ENCODE measurements at regions not wholly inside any gene's neighbourhood (a gene's known extent, or its start where the extent isn't known, plus 50 kb on each side); places are given as distances from the start of the nearest gene placed in this dataset.

GRCh38 chr5:118561971-118562370 is 426.4 kb downstream of the DTWD2 start:
- no peak overlapping the region for H2BK15ac ChIP-seq (ENCODE audit: low read depth, low read length)
- H3K14ac ChIP-seq (ENCODE audit: insufficient read depth, low read length): no peak overlapping the region
- H2BK120ac ChIP-seq (ENCODE audit: low read depth, low read length, poor library complexity, severe bottlenecking): no peak overlapping the region
- no peaks in the 10 kb centered on the region for H3K9me3 ChIP-seq (ENCODE audit: control insufficient read depth, low read depth, low read length)
- H2BK12ac ChIP-seq (ENCODE audit: insufficient read length, low read depth, low read length): no peak overlapping the region
- H3K23me2 ChIP-seq (ENCODE audit: insufficient read length, low read depth, low read length, poor library complexity, severe bottlenecking): no peaks in the 10 kb centered on the region
- no peak overlapping the region for H3K4ac ChIP-seq (ENCODE audit: low read depth, low read length)
- no peaks in the 10 kb centered on the region for H3K79me2 ChIP-seq (ENCODE audit: insufficient read depth, low read length)
- H2AK5ac ChIP-seq (ENCODE audit: insufficient read length, low read length): no peak overlapping the region
- H3K79me1 ChIP-seq (ENCODE audit: insufficient read depth, low read depth, low read length, poor library complexity, severe bottlenecking): no peaks in the 10 kb centered on the region
- Mint-ChIP-seq H3K4me1 (peaks cover 3 to 4% of the 10 kb centered on the region in 2 experiments; a peak in 2 of 4 replicates), H3K27ac (no peak overlapping the region), H3K36me3 (ENCODE audit: insufficient read depth in 1 of 3, low read depth in 3 of 3) (no peaks in the 10 kb centered on the region), H3K27me3 (ENCODE audit: low read depth) (no peaks in the 10 kb centered on the region), H3K9me3 (no peaks in the 10 kb centered on the region; a peak in 1 of 5 replicates), H3K4me3 (no peak overlapping the region)
- H3K4me1 ChIP-seq (ENCODE audit: insufficient read depth, low read length): no peaks in the 10 kb centered on the region
- H3K9ac ChIP-seq (ENCODE audit: extremely low read depth, insufficient read length, low read length): no peak overlapping the region
- no peaks in the 10 kb centered on the region for H4K20me1 ChIP-seq (ENCODE audit: control insufficient read depth, insufficient read depth, insufficient read length)
- no peak overlapping the region for H2AFZ ChIP-seq (ENCODE audit: low read length)
- H3K23ac ChIP-seq (ENCODE audit: insufficient read length, low read depth, low read length): no peak overlapping the region
- no peak overlapping the region for H2BK5ac ChIP-seq (ENCODE audit: insufficient read length, low read length)
- no peaks in the 10 kb centered on the region for H3K27me3 ChIP-seq (ENCODE audit: insufficient read depth, low read length)
- DNase-seq: no peak
- no peak overlapping the region for H2BK20ac ChIP-seq (ENCODE audit: low read depth, low read length, poor library complexity, severe bottlenecking)
- H3T11ph ChIP-seq (ENCODE audit: low read length): no peak overlapping the region
- no peak overlapping the region for H4K8ac ChIP-seq (replicated peaks; ENCODE audit: insufficient read length, low read depth, low read length)
- no peak overlapping the region for H4K5ac ChIP-seq (ENCODE audit: insufficient read length, low read depth, low read length)
- H3K27ac ChIP-seq (ENCODE audit: insufficient read length, low read depth, low read length): no peak overlapping the region
- H3K56ac ChIP-seq (ENCODE audit: insufficient read length, low read depth, low read length): no peak overlapping the region
- no peak overlapping the region for H3K4me2 ChIP-seq (ENCODE audit: insufficient read depth, insufficient read length, low read length)
- no CpG with 5 or more reads among the region's 3 CpGs for whole genome bisulfite sequencing (ENCODE audit: extremely low coverage, insufficient read length, low lambda C conversion rate)
- no peak overlapping the region for H3K18ac ChIP-seq (ENCODE audit: insufficient read length, low read depth, low read length)
- H4K91ac ChIP-seq (ENCODE audit: insufficient read length, low read depth, low read length): no peak overlapping the region
- TF ChIP-seq CTCF (conservative IDR thresholded peaks at IDR 0.05): no peak
